Gastrocnemius medialis (tissue), 4 donors: ENCODE measurements at regions not wholly inside any gene's neighbourhood (a gene's known extent, or its start where the extent isn't known, plus 50 kb on each side); places are given as distances from the start of the nearest gene placed in this dataset.

ENCODE experiments used
- ATAC-seq, 2 donors: fragments of 150-250 bp; one replicate each; pipeline ENCODE4 v1.9.1; 2016
- DNase-seq, 2 donors: peaks; one replicate each; pipeline ENCODE4 v3.0.0-alpha.2; 2019
- H3K27ac ChIP-seq, 4 donors: fragments of 200-600 bp; sonication (generic); 1 replicate in 1 of 4; 2 replicates in 3 of 4; pipeline ENCODE4 v1.5.1; 2016 to 2018; ENCODE audit warnings: mild to moderate bottlenecking in 2 of 4, moderate library complexity in 1 of 4
- H3K27me3 ChIP-seq, 3 donors: fragments of 200-600 bp; sonication (generic) in 2 of 3; 1 replicate in 1 of 3; 2 replicates in 2 of 3; pipeline versions ENCODE4 v1.5.1 to v1.6.0; 2016 to 2019; ENCODE audit warnings: mild to moderate bottlenecking in 1 of 3, moderate library complexity in 1 of 3
- H3K36me3 ChIP-seq, 2 donors: fragments of 200-600 bp; sonication (generic) in 1 of 2; one replicate each; pipeline ENCODE4 v1.5.1; 2017 to 2018
- H3K4me1 ChIP-seq, 2 donors: fragments of 200-600 bp; sonication (generic) in 1 of 2; one replicate each; pipeline ENCODE4 v1.5.1; 2016 to 2017; ENCODE audit warnings: mild to moderate bottlenecking in 2 of 2
- H3K4me3 ChIP-seq, 4 donors: fragments of 200-600 bp; sonication (generic) in 3 of 4; 1 replicate in 1 of 4; 2 replicates in 3 of 4; pipeline ENCODE4 v1.5.1; 2016 to 2019; ENCODE audit warnings: mild to moderate bottlenecking in 2 of 4
- H3K9me3 ChIP-seq, 3 donors: fragments of 200-600 bp; sonication (generic) in 2 of 3; 1 replicate in 1 of 3; 2 replicates in 2 of 3; pipeline ENCODE4 v1.5.1; 2016 to 2019
- POLR2A ChIP-seq, 2 donors: fragments of 450-650 bp; IDR thresholded peaks; one replicate each; pipeline ENCODE4 v1.6.1; 2017; ENCODE audit warnings: antibody characterized with exemption in 2 of 2, mild to moderate bottlenecking in 2 of 2, moderate library complexity in 2 of 2
- in situ Hi-C, 4 donors: fragments of 200-750 bp; cut with MboI; loops; one replicate each; pipeline versions ENCODE4 v1.15.0 to v1.8.0; 2017; ENCODE audit warnings: low sequenced_read_pairs in 4 of 4
- intact Hi-C: fragments of 100-400 bp; cut with DNase I; formaldehyde crosslinking; loops from one replicate; pipeline ENCODE4 v1.15.1; 2023; ENCODE audit warnings: low total_unique reads
- TF ChIP-seq, protein P1 (sequence below), 5 experiments: fragments of 450-650 bp in 3 of 5; fragments of 200-600 bp in 2 of 5; sonication (generic) in 2 of 5; IDR thresholded peaks in 4 of 5; conservative IDR thresholded peaks in 1 of 5; 1 replicate in 4 of 5; 2 replicates in 1 of 5; pipeline ENCODE4 v1.5.1; 2016 to 2019; ENCODE audit warnings: antibody characterized with exemption in 5 of 5, mild to moderate bottlenecking in 3 of 5, moderate library complexity in 3 of 5

DNA sequence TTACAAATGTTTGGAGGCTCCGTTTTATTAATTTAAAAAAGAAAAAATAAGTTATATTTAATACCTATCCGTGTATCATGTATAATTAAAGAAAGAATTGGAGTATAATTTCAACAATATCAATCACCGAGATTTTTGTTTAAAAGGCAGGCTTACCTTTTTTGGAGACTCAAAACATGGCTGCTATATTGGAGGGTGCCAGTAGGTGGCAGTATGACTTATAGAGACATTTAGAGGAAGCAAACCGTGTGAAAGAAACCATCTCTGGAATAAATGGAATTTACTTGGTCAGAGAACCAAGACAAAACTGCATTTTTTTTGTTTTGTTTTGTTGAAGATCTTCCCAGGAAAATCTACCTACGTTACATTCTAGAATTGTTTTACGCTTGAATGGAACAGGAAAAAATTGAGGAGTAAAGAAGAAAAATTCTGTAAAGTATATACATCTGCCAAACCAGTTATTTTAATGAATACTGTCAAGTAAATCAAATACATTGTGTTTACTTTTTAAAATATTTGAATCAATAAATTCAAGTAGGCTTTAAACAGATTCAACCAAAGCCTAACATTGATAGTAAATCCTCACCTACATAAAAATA lies 802.6 kb upstream of the ALCAM start:
- no peaks in the 10 kb centered on the region for H3K9me3 ChIP-seq
- TF ChIP-seq, protein P1, sequence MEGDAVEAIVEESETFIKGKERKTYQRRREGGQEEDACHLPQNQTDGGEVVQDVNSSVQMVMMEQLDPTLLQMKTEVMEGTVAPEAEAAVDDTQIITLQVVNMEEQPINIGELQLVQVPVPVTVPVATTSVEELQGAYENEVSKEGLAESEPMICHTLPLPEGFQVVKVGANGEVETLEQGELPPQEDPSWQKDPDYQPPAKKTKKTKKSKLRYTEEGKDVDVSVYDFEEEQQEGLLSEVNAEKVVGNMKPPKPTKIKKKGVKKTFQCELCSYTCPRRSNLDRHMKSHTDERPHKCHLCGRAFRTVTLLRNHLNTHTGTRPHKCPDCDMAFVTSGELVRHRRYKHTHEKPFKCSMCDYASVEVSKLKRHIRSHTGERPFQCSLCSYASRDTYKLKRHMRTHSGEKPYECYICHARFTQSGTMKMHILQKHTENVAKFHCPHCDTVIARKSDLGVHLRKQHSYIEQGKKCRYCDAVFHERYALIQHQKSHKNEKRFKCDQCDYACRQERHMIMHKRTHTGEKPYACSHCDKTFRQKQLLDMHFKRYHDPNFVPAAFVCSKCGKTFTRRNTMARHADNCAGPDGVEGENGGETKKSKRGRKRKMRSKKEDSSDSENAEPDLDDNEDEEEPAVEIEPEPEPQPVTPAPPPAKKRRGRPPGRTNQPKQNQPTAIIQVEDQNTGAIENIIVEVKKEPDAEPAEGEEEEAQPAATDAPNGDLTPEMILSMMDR (IDR thresholded peaks at IDR 0.05 in 4 of 5, conservative IDR thresholded peaks at IDR 0.05 in 1 of 5): peak in 2 of 5 experiments; percentile 41 to 48
- TF ChIP-seq POLR2A (IDR thresholded peaks at IDR 0.05): no peak
- ATAC-seq (no peak), DNase-seq (no peak)
- H3K36me3 ChIP-seq: no peaks in the 10 kb centered on the region
- H3K4me3 ChIP-seq: no peak overlapping the region
- no peaks in the 10 kb centered on the region for H3K27me3 ChIP-seq
- in situ Hi-C loops (no loop called here), intact Hi-C loops (no loop called here)
- no peaks in the 10 kb centered on the region for H3K4me1 ChIP-seq
- no peak overlapping the region for H3K27ac ChIP-seq

DNA sequence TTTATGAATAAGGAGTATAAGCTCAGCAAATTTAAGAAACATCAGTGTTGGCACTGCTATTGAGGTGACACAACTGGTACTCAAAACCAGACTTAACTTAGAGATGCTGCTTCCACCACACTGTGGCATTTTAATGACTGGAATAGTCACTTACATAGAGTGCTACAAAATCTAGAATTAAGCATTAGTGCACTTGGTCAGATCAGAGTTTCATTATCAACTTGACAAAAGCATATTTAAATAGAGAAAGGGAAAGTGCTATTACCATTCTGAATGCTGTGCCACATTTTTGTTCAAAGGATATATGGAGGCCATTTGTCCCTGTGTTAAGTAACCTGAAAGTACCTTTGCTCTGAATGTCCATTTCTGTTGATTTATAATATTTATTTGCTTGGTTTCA lies 800.7 kb upstream of the ALCAM start:
- Histone ChIP-seq H3K4me3 (no peak overlapping the region), H3K27me3 (no peaks in the 10 kb centered on the region), H3K27ac (no peak overlapping the region), H3K4me1 (no peaks in the 10 kb centered on the region), H3K9me3 (no peaks in the 10 kb centered on the region), H3K36me3 (no peaks in the 10 kb centered on the region)
- DNase-seq (no peak), ATAC-seq (no peak)
- in situ Hi-C loops (no loop called here), intact Hi-C loops (no loop called here)
- no peak for TF ChIP-seq POLR2A (IDR thresholded peaks at IDR 0.05)
- TF ChIP-seq, protein P1 (IDR thresholded peaks at IDR 0.05 in 4 of 5, conservative IDR thresholded peaks at IDR 0.05 in 1 of 5): no peak

DNA sequence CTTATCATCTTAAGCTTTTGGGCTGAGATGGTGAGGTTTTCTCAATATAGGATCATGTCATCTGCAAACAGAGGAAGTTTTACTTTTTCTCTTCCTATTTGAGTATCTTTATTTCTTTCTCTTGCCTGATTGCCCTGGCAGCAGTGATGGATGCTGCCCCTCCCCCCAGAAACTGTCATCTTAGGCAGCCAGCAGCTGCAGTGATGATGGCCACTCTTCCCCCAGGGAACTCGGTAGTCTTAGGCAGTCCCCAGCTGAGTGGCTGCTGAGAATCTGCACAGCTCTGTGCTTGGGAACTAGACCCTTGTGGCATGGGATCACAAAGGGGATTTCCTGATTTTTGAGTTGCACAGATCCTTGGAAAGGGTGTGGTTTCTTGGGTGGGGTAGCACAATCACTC lies 791.1 kb upstream of the ALCAM start:
- ATAC-seq (no peak), DNase-seq (no peak)
- H3K27ac ChIP-seq: no peak overlapping the region
- intact Hi-C loops (no loop called here), in situ Hi-C loops (no loop called here)
- H3K36me3 ChIP-seq: no peaks in the 10 kb centered on the region
- H3K4me3 ChIP-seq: no peak overlapping the region
- no peak for TF ChIP-seq POLR2A (IDR thresholded peaks at IDR 0.05)
- TF ChIP-seq, protein P1 (IDR thresholded peaks at IDR 0.05 in 4 of 5, conservative IDR thresholded peaks at IDR 0.05 in 1 of 5): no peak
- H3K9me3 ChIP-seq: no peaks in the 10 kb centered on the region
- H3K4me1 ChIP-seq: no peaks in the 10 kb centered on the region
- H3K27me3 ChIP-seq: no peaks in the 10 kb centered on the region

DNA sequence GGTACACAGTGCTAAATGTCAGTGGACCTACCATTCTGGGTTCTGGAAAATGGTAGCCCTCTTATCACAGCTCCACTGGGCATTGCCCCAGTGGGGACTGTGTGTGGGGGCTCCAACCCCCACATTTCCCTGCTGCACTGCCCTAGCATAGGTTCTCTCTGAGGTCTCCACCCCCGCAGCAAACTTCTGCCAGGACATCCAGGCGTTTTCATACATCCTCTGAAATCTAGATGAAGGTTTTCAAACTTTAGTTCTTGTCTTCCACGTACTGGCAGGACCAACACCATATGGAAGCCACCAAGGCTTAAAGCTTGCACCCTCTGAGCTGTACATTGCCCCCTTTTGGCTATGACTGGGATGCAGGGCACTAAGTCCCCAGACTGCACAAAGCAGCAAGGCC lies 788.2 kb upstream of the ALCAM start:
- no peaks in the 10 kb centered on the region for H3K9me3 ChIP-seq
- no peaks in the 10 kb centered on the region for H3K36me3 ChIP-seq
- H3K27me3 ChIP-seq: no peaks in the 10 kb centered on the region
- TF ChIP-seq, protein P1 (IDR thresholded peaks at IDR 0.05 in 4 of 5, conservative IDR thresholded peaks at IDR 0.05 in 1 of 5): no peak
- TF ChIP-seq POLR2A (IDR thresholded peaks at IDR 0.05): no peak
- DNase-seq (no peak), ATAC-seq (no peak)
- no peak overlapping the region for H3K4me3 ChIP-seq
- no peak overlapping the region for H3K27ac ChIP-seq
- intact Hi-C loops: no loop called here
- H3K4me1 ChIP-seq: no peaks in the 10 kb centered on the region
- in situ Hi-C loops: no loop called here

DNA sequence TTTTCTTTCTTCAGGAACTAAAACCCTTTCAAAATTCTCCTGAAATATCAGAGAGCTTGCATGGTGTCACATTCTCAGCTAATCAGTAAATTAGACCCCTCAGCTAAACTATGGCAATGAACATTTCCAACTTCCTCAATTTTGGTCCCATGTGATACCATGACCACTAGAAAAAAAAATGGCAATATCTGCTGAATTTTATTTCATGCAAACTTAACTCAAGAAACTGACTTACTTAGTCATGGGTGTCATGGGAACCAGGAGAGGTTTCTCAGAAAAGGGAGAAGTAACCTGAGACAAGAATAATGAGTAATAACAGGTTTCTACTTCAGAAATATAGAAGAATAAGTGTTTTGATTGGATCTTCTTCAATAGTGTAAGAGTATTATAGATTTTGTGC lies 784.6 kb upstream of the ALCAM start:
- Histone ChIP-seq H3K27ac (no peak overlapping the region), H3K4me1 (no peaks in the 10 kb centered on the region), H3K4me3 (no peak overlapping the region), H3K27me3 (no peaks in the 10 kb centered on the region), H3K36me3 (no peaks in the 10 kb centered on the region), H3K9me3 (no peaks in the 10 kb centered on the region)
- ATAC-seq (no peak), DNase-seq (no peak)
- intact Hi-C loops: no loop called here
- TF ChIP-seq, protein P1 (IDR thresholded peaks at IDR 0.05 in 4 of 5, conservative IDR thresholded peaks at IDR 0.05 in 1 of 5): no peak
- TF ChIP-seq POLR2A (IDR thresholded peaks at IDR 0.05): no peak
- in situ Hi-C loops: no loop called here
